NOMO-1 treated with DMSO at 0.1 percent for 48 hours (cell line): ENCODE measurements at regions not wholly inside any gene's neighbourhood (a gene's known extent, or its start where the extent isn't known, plus 50 kb on each side); places are given as distances from the start of the nearest gene placed in this dataset.
A peak's percentile ranks its signal among the peaks of the same experiment; 100 is the strongest.

ENCODE experiments used
- DNase-seq: peaks from one replicate; lab custom pipeline; 2025; ENCODE audit not compliant: unreplicated experiment; lab: John Stamatoyannopoulos, UW

- DNase-seq, result no peak
Measured at GRCh38 chr18:45168866-45169600, 446.2 kb upstream of the SLC14A2 start.

- DNase-seq, result peak; percentile 48
Measured at GRCh38 chr18:45169610-45170009, 445.7 kb upstream of the SLC14A2 start.

- no peak for DNase-seq
Measured at GRCh38 chr18:45171679-45172191, 443.5 kb upstream of the SLC14A2 start.

- DNase-seq, result no peak
Measured at GRCh38 chr18:45173327-45173726, 441.9 kb upstream of the SLC14A2 start.

GRCh38 chr18:45173799-45174519 is 441.3 kb upstream of the SLC14A2 start:
- no peak for DNase-seq

- DNase-seq, result no peak
Measured at GRCh38 chr18:45174629-45175136, 440.6 kb upstream of the SLC14A2 start.

GRCh38 chr18:45175511-45175910 is 439.8 kb upstream of the SLC14A2 start:
- no peak for DNase-seq

GRCh38 chr18:45186832-45187231 is 428.4 kb upstream of the SLC14A2 start:
- no peak for DNase-seq

- no peak for DNase-seq
Measured at GRCh38 chr18:45191795-45192194, 423.5 kb upstream of the SLC14A2 start.

GRCh38 chr18:45197526-45197970 is 417.7 kb upstream of the SLC14A2 start:
- DNase-seq, result no peak

GRCh38 chr18:45198526-45198925 is 416.8 kb upstream of the SLC14A2 start:
- no peak for DNase-seq

- no peak for DNase-seq
Measured at GRCh38 chr18:45201029-45201428, 414.2 kb upstream of the SLC14A2 start.

GRCh38 chr18:45201489-45201888 is 413.8 kb upstream of the SLC14A2 start:
- no peak for DNase-seq

- no peak for DNase-seq
Measured at GRCh38 chr18:45202061-45202460, 413.2 kb upstream of the SLC14A2 start.

GRCh38 chr18:45203677-45204076 is 411.6 kb upstream of the SLC14A2 start:
- DNase-seq, result no peak

GRCh38 chr18:45207328-45207727 is 407.9 kb upstream of the SLC14A2 start:
- DNase-seq, result no peak

- no peak for DNase-seq
Measured at GRCh38 chr18:45208164-45208563, 407.1 kb upstream of the SLC14A2 start.

GRCh38 chr18:45212181-45213039 is 402.9 kb upstream of the SLC14A2 start:
- DNase-seq, result peak; percentile 79

GRCh38 chr18:45213040-45213333 is 402.3 kb upstream of the SLC14A2 start:
- DNase-seq, result no peak

GRCh38 chr18:45218436-45218835 is 396.8 kb upstream of the SLC14A2 start:
- DNase-seq, result peak; percentile 5

GRCh38 chr18:45221363-45221762 is 393.9 kb upstream of the SLC14A2 start:
- no peak for DNase-seq
